OCI-M2 (cell line): ENCODE measurements at regions not wholly inside any gene's neighbourhood (a gene's known extent, or its start where the extent isn't known, plus 50 kb on each side); places are given as distances from the start of the nearest gene placed in this dataset.

ENCODE experiments used
- DNase-seq: peaks from one replicate; lab custom pipeline; 2025; ENCODE audit not compliant: unreplicated experiment; lab: John Stamatoyannopoulos, UW

GRCh38 chr2:60652832-60653340, 99.4 kb upstream of the BCL11A start:
- DNase-seq = no peak

GRCh38 chr2:60657673-60658072, 98.4 kb upstream of the PAPOLG start:
- DNase-seq = no peak

- no peak for DNase-seq
These were observed 97.0 kb upstream of the PAPOLG start for GRCh38 chr2:60659026-60659425.

- no peak for DNase-seq
These were observed 94.9 kb upstream of the PAPOLG start for GRCh38 chr2:60661073-60661738.

- no peak for DNase-seq
These were observed 93.3 kb upstream of the PAPOLG start for GRCh38 chr2:60662781-60663180.

GRCh38 chr2:60671966-60672365, 84.1 kb upstream of the PAPOLG start:
- no peak for DNase-seq

GRCh38 chr2:60674524-60675165, 81.4 kb upstream of the PAPOLG start:
- peak; percentile 10 for DNase-seq

- no peak for DNase-seq
These were observed 80.8 kb upstream of the PAPOLG start for GRCh38 chr2:60675301-60675700.

- no peak for DNase-seq
These were observed 79.2 kb upstream of the PAPOLG start for GRCh38 chr2:60676706-60677330.

GRCh38 chr2:60677356-60677755, 78.7 kb upstream of the PAPOLG start:
- no peak for DNase-seq

GRCh38 chr2:60678551-60678950, 77.5 kb upstream of the PAPOLG start:
- DNase-seq = no peak

- DNase-seq = no peak
These were observed 76.9 kb upstream of the PAPOLG start for GRCh38 chr2:60679036-60679780.

- DNase-seq = no peak
These were observed 62.5 kb upstream of the PAPOLG start for GRCh38 chr2:60693551-60693950.

GRCh38 chr2:60695793-60696192, 60.3 kb upstream of the PAPOLG start:
- DNase-seq = no peak

- DNase-seq = no peak
These were observed 56.5 kb upstream of the PAPOLG start for GRCh38 chr2:60699617-60700016.

GRCh38 chr2:60706021-60706420, 50.0 kb upstream of the PAPOLG start:
- no peak for DNase-seq
